ENCODE measurements at regions not wholly inside any gene's neighbourhood (a gene's known extent, or its start where the extent isn't known, plus 50 kb on each side); places are given as distances from the start of the nearest gene placed in this dataset.

- no peak for DNase-seq (ENCODE audit: low read depth in 1 of 2, low spot score in 1 of 2)
Measured at GRCh38 chr2:133717497-133717896, 149.2 kb upstream of the NCKAP5 start.

DNA sequence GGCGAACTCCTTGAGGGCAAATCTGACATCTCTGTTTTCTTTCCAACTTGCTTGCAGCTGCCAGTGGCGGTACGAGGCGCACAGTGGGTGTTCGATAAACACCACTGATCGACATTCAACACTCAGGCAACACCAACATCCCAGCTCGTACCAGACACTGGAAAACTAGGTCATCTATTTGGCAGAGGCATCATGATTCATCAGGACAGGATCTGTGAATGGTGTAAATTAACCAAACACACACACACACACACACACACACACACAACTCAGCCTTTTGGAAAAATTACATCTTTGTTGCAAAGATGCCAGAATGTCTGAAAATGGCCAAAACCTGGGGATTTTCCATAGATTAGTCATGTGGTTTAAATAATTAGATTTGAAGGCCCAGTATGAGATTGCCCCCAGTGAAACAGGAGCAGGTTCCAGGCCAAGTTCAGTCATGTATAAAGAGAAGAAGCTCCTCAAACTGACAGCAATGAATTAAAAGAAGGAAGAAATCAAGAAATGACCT, 150.5 kb upstream of the NCKAP5 start:
- no peak for DNase-seq (ENCODE audit: low read depth in 1 of 2, low spot score in 1 of 2)

DNA sequence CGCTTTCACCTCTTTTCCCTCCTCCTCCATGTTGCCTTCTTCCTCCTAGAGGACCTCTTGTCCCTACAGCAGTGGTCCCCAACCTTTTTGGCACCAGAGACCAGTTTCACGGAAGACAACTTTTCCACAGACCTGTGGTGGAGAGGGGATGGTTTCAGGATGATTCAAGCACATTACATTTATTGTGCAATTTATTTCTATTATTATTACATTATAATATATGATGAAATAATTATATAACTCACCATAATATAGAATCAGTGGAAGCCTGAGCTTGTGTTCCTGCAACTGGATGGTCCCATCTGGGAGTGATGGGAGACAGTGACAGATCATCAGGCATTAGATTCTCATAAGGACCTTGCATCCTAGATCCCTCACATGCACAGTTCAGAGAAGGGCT, 152.2 kb upstream of the NCKAP5 start:
- DNase-seq (ENCODE audit: low read depth in 1 of 2, low spot score in 1 of 2) = no peak

DNA sequence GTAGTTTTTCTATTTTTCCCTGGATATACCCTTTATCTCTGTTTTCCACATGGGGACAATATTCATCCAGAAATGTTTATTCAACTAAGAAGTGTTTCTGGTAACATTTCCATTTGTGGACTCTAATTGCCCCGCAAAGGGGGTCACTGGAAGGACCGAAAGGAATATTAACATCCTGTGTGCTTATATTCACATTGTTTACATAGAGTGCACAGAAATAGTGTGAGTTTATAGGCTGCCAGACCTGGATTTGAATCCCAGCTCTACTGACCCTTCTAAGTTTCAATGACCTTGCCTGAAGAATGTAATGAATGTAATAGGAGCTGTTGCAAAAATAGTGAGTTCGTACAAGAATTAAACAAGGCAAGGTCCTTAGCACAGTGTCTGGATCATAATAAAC, 152.9 kb upstream of the NCKAP5 start:
- DNase-seq (ENCODE audit: low read depth in 1 of 2, low spot score in 1 of 2) = no peak

DNA sequence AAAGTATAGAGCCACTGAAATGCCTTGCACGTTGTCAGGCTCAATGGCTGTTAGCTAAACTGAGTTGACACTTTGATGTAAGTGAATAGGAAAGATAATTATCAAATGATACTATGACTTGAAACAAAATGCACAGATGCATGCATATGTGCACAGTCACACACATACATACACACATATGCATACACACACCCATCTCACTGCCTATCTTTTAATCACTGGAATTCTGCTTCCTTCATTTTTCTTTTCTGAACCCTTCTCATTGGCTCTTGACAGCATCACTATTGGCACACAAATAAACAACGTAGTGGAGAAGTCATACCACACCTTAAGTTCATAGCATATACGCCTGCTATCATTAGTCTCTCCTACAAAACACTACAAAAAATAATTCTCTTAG, 154.9 kb upstream of the NCKAP5 start:
- DNase-seq (ENCODE audit: low read depth in 1 of 2, low spot score in 1 of 2) = no peak

GRCh38 chr2:133726973-133727372, 158.7 kb upstream of the NCKAP5 start:
- no peak for DNase-seq (ENCODE audit: low read depth in 1 of 2, low spot score in 1 of 2)

DNA sequence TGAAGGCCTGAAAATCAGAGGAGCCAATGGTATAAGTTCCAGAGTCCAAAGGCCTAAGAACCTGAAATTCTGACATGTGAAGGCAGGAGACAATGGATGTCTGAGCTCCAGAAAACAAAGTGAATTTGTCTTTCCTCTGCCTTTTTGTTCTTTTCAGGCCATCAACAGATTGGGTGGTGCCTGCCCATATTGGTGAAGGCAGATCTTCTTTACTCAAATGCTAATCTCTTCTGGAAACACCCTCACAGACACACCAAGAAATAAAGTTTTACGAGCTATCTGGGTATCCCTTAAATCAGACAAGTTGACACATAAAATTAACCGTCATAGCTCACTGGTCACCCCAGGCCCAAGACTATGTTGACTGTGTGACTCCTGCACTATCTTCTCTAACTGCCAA, 163.8 kb upstream of the NCKAP5 start:
- no peak for DNase-seq (ENCODE audit: low read depth in 1 of 2, low spot score in 1 of 2)

- DNase-seq (ENCODE audit: low read depth in 1 of 2, low spot score in 1 of 2) = no peak
Measured at GRCh38 chr2:133732982-133733900, 165.0 kb upstream of the NCKAP5 start.

GRCh38 chr2:133733901-133734255, 165.6 kb upstream of the NCKAP5 start:
- DNase-seq (ENCODE audit: low read depth in 1 of 2, low spot score in 1 of 2) = no peak

DNA sequence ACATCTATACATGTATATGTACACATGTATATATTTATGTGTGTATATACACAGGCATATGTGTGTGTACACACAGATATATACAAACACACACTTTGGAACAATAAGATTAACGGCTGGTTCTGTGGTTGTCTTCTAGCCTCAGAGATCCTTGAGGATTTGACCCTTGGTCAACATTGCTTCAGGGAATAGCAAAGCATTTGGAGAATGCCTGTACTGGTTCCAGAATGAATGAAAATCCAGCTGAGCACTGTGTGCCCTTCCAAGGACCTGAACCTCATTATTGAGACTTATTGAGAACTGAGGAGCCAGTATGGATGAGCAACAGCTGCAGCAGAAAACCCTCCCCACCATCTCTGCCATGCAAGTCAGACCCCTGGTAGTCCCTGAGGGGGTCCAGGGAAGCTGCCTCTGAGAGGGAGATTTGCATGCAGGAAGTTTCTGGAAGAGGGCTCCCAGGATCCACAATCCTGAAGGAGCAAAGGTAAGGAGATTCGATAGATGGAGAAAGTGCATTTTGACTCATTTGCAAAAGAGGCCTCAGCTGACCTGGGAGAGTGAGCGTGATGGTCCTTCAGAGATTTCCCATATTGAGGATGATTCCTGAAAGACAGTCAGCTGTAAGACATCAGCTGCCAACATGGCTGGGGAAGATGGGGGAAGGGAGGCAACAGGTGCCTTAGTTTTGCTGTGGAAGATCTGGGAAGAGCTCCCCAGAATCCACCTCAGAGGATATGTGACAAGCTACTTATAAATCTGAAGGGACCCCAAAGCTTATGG, 166.6 kb upstream of the NCKAP5 start:
- DNase-seq (ENCODE audit: low read depth in 1 of 2, low spot score in 1 of 2) = no peak

- DNase-seq (ENCODE audit: low read depth in 1 of 2, low spot score in 1 of 2) = no peak
Measured at GRCh38 chr2:133736674-133737073, 168.4 kb upstream of the NCKAP5 start.

GRCh38 chr2:133737242-133737993, 169.2 kb upstream of the NCKAP5 start:
- no peak for DNase-seq (ENCODE audit: low read depth in 1 of 2, low spot score in 1 of 2)

DNA sequence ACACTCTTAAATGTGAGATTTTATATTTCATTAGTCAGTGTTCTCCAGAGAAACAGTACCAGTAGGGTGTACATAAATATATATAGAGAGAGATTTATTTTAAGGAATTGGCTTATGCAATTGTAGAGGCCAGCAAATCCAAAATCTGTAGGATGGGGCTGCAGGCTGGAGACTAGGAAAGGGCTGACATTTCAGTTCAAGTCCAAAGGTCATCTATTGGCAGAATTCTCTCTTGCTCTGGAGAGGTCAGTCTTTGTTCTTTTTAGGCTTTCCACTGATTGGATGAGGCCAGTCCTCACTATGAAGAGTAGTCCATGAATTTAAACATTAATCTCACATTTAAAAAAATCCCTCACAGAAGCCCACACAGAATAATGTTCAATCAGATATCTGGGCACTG, 170.8 kb upstream of the NCKAP5 start:
- no peak for DNase-seq (ENCODE audit: low read depth in 1 of 2, low spot score in 1 of 2)

DNA sequence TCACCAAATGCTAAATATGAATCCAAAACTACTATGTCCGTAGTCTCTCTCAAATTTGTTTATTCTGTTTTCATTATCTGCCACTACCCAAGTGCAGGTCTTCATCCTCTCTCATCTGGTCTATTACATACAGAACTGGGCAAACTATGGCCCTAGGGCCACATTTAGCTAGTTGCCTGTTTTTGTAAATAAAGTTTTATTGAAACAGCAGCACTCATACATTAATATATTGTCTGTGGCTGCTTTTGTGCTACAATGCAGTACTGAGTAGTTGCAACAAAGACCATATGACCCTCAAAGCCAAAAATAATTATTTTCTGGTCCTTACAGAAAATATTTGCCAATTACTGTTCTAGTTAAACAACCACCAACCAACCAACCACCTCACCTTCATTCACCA, 172.2 kb upstream of the NCKAP5 start:
- no peak for DNase-seq (ENCODE audit: low read depth in 1 of 2, low spot score in 1 of 2)

DNA sequence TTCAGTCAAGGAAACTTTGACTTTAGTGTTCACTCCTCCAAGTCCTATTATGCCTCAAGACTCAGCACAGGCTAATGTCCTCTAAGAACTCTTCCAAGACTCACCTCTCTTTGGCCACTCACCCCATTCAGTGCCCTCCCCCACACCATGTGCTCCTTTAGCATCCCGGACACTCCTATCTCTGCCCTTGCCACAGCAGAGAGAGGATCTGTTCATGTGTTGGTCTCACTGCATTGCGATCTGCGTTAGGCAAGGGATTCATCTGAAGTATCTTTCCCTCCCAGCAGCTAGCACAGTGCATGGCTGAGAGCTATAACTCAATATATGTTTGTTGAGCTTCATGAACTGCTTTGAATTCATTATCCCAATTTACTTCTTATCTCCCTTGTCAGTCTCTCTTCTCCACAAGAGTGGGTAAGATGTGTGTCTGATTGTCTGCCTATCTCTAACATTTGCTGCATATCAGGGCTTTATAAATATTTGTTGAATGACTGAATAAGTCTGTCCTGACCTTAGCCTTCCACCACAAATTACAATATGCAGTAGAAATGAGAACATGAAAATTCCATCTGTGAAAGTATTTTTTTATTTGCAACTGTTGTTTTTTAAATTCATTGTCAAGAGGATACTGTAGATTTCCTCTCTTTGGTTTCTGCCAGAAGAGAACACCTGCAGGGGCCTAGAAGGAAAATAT, 179.9 kb upstream of the NCKAP5 start:
- DNase-seq (ENCODE audit: low read depth in 1 of 2, low spot score in 1 of 2) = no peak

GRCh38 chr2:133753665-133754064, 185.4 kb upstream of the NCKAP5 start:
- no peak for DNase-seq (ENCODE audit: low read depth in 1 of 2, low spot score in 1 of 2)

DNA sequence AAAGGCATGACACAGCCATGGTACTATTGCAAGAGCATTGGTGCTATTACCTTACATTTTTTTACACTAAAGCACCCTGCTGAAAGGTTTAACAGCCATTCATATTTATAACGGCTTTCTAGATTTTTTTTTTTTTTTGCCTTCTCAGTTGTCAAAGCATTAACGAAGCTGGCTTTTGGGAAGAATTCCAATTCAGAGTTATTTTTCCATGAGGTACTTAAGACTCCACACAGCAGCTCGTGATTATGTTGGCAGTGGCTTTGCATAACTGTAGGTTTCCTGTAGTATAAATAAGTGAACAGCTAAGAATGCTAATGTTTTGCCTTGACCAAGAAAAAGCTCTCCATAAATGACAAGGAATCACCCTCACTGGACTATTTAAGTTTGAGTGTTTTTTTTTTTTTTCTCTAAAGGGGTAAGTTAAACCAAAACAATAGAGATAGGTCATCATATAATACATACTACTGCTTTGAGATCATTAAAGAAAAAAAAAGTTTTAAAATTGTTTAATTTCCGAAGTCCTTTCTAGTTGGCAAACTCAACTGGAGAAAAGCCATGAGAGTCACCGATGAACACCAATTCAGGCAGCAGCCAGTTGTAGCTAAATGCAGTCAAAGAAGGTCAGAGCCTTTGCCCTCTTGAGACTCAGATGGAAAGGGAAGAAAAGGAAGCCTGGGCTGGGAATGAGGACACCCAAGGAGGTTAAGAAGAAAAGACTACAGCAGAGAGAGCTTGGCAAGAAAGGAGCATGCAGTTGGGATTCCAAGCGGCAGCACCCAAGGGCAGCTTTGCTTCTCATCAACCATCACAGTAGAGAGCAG, 187.4 kb upstream of the NCKAP5 start:
- no peak for DNase-seq (ENCODE audit: low read depth in 1 of 2, low spot score in 1 of 2)

DNA sequence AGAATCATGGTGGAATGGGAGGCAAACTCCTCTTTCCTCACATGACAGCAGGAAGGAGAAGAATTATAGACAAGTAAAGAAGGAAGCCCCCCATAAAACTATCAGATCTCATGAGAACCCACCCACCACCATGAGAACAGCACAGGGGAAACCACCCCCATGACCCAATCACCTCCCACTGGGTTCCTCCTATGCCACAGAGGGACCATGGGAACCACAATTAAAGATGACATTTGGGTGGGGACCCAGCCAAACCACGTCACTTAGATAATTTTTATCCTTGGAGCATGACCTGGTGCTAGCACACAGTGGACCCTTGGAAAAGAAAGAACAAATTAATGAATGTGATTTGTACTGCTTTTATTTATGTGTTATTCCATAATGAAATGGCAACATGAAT, 188.6 kb upstream of the NCKAP5 start:
- no peak for DNase-seq (ENCODE audit: low read depth in 1 of 2, low spot score in 1 of 2)

DNA sequence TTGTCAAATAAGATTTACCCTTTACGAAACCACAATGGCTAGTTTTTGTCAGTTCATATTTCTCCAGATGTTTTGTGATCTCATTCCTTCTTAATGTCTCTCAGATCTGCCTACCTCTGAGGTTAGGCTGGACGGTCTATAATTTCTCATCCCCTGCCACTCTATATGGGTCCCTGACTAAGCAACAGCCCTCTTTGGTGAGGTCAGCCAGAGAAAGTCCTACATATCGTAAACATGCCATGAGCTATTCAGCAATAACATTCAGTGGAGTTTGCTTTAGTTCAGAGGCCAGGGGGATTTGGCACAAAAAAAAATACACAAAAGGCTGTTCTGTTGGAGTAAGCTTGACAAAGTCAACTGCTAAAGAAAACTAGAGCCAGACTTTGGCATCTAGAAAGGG, 192.1 kb upstream of the NCKAP5 start:
- no peak for DNase-seq (ENCODE audit: low read depth in 1 of 2, low spot score in 1 of 2)

- no peak for DNase-seq (ENCODE audit: low read depth in 1 of 2, low spot score in 1 of 2)
Measured at GRCh38 chr2:133765658-133766057, 197.4 kb upstream of the NCKAP5 start.

Data from stimulated activated CD4-positive, alpha-beta T cell treated with anti-CD3 and anti-CD28 coated beads, Interleukin-15, amount 100 ng/mL, for 1 hour (primary cell).